ENCODE measurements at regions not wholly inside any gene's neighbourhood (a gene's known extent, or its start where the extent isn't known, plus 50 kb on each side); places are given as distances from the start of the nearest gene placed in this dataset.

- peak; percentile 45 for DNase-seq
Observed at GRCh38 chr14:94946244-94946643, 176.3 kb upstream of the GSC start.

GRCh38 chr14:94945615-94946014, 175.7 kb upstream of the GSC start:
- DNase-seq: peak; percentile 65

GRCh38 chr14:94944636-94945258, 174.8 kb upstream of the GSC start:
- no peak for DNase-seq

GRCh38 chr14:94942601-94943000, 172.7 kb upstream of the GSC start:
- no peak for DNase-seq

GRCh38 chr14:94941311-94941710, 171.4 kb upstream of the GSC start:
- DNase-seq: no peak

GRCh38 chr14:94940263-94940993, 170.5 kb upstream of the GSC start:
- no peak for DNase-seq

GRCh38 chr14:94938016-94938415, 168.1 kb upstream of the GSC start:
- DNase-seq: no peak

GRCh38 chr14:94936901-94937685, 167.2 kb upstream of the GSC start:
- DNase-seq: no peak

- no peak for DNase-seq
Observed at GRCh38 chr14:94936401-94936892, 166.5 kb upstream of the GSC start.

GRCh38 chr14:94935706-94936300, 165.9 kb upstream of the GSC start:
- DNase-seq: no peak

- DNase-seq: no peak
Observed at GRCh38 chr14:94934276-94934810, 164.4 kb upstream of the GSC start.

- no peak for DNase-seq
Observed at GRCh38 chr14:94933486-94933885, 163.6 kb upstream of the GSC start.

GRCh38 chr14:94932589-94932988, 162.7 kb upstream of the GSC start:
- DNase-seq: no peak

- no peak for DNase-seq
Observed at GRCh38 chr14:94930690-94931089, 160.8 kb upstream of the GSC start.

- DNase-seq: no peak
Observed at GRCh38 chr14:94929354-94929753, 159.4 kb upstream of the GSC start.

- no peak for DNase-seq
Observed at GRCh38 chr14:94926176-94926575, 156.3 kb upstream of the GSC start.

GRCh38 chr14:94925416-94926173, 155.7 kb upstream of the GSC start:
- no peak for DNase-seq

GRCh38 chr14:94924189-94924588, 154.3 kb upstream of the GSC start:
- DNase-seq: no peak

GRCh38 chr14:94923786-94924185, 153.9 kb upstream of the GSC start:
- DNase-seq: no peak

GRCh38 chr14:94922595-94923239, 152.8 kb upstream of the GSC start:
- DNase-seq: no peak

- no peak for DNase-seq
Observed at GRCh38 chr14:94921882-94922585, 152.1 kb upstream of the GSC start.

Data from CD4-positive, alpha-beta T cell treated with Interleukin-12 subunit alpha and Interleukin-12 subunit beta, for 1 hour (primary cell).